Neural cell (in vitro differentiated cells): ENCODE measurements at regions not wholly inside any gene's neighbourhood (a gene's known extent, or its start where the extent isn't known, plus 50 kb on each side); places are given as distances from the start of the nearest gene placed in this dataset.

Experiments
- H2AFZ ChIP-seq: fragments of 200-600, 300-800 bp; sonication (generic), shearing (Covaris generic); 2 replicates; pipeline ENCODE4 v1.6.0; 2014; ENCODE audit warnings: low read depth, mild to moderate bottlenecking, antibody characterized with exemption, low read length, moderate library complexity
- H3F3A ChIP-seq: fragments of 200-600 bp; shearing (Covaris generic); 2 replicates; pipeline ENCODE4 v1.6.1; 2016; ENCODE audit warnings: mild to moderate bottlenecking, moderate library complexity, mixed read lengths, antibody characterized with exemption, low read length; ENCODE audit not compliant: insufficient read depth, poor library complexity, severe bottlenecking
- H3K27ac ChIP-seq: fragments of 200-600, 300-800 bp; sonication (generic), shearing (Covaris generic); 2 replicates; pipeline ENCODE4 v1.5.1; 2014; ENCODE audit warnings: mild to moderate bottlenecking, low read length, moderate library complexity
- H3K27me3 ChIP-seq: fragments of 300-800, 200-600 bp; sonication (generic), shearing (Covaris generic); 2 replicates; pipeline ENCODE4 v1.6.0; 2014; ENCODE audit warnings: mild to moderate bottlenecking, low read depth, low read length, moderate library complexity; ENCODE audit not compliant: insufficient read depth
- H3K36me3 ChIP-seq: fragments of 300-800, 200-600 bp; sonication (generic), shearing (Covaris generic); 2 replicates; pipeline ENCODE4 v1.5.1; 2014; ENCODE audit warnings: mild to moderate bottlenecking, antibody characterized with exemption, low read length, moderate library complexity; ENCODE audit not compliant: insufficient read depth
- H3K4me2 ChIP-seq: fragments of 300-800, 200-600 bp; sonication (generic), shearing (Covaris generic); 2 replicates; pipeline ENCODE4 v1.6.0; 2014; ENCODE audit warnings: mild to moderate bottlenecking, low read length
- H3K4me3 ChIP-seq: fragments of 300-800, 200-600 bp; sonication (generic), shearing (Covaris generic); 2 replicates; pipeline ENCODE4 v1.5.1; 2014; ENCODE audit warnings: mild to moderate bottlenecking, low read length, moderate library complexity
- H3K79me2 ChIP-seq: fragments of 200-600 bp; shearing (Covaris generic); replicated peaks from 2 replicates; pipeline ENCODE4 v1.6.0; 2014; ENCODE audit warnings: mild to moderate bottlenecking, low read length, moderate library complexity; ENCODE audit not compliant: insufficient read depth
- H3K9ac ChIP-seq: fragments of 300-800, 200-600 bp; sonication (generic), shearing (Covaris generic); 2 replicates; pipeline ENCODE4 v1.6.1; 2016; ENCODE audit warnings: mild to moderate bottlenecking, low read length, mixed read lengths
- H3K9me2 ChIP-seq: fragments of 200-600 bp; shearing (Covaris generic); 2 replicates; pipeline ENCODE4 v1.6.1; 2016; ENCODE audit warnings: mild to moderate bottlenecking, low read length, mixed read lengths; ENCODE audit not compliant: insufficient read depth
- H3K9me3 ChIP-seq: fragments of 200-600, 300-800 bp; sonication (generic), shearing (Covaris generic); 2 replicates; pipeline ENCODE4 v1.6.1; 2016; ENCODE audit warnings: mild to moderate bottlenecking, mixed run types, low read length, moderate library complexity, mixed read lengths
- H4K20me1 ChIP-seq: fragments of 200-600 bp; shearing (Covaris generic); 2 replicates; pipeline ENCODE4 v1.6.1; 2016; ENCODE audit warnings: mild to moderate bottlenecking, mixed run types; ENCODE audit not compliant: insufficient read depth
- EP300 ChIP-seq: fragments of 450-650 bp; conservative IDR thresholded peaks from 2 replicates; pipeline ENCODE4 v1.6.1; 2014; ENCODE audit warnings: antibody characterized with exemption, mild to moderate bottlenecking, moderate library complexity; ENCODE audit not compliant: poor library complexity, severe bottlenecking
- EZH2 ChIP-seq: fragments of 200-600, 300-800 bp; shearing (Covaris generic), sonication (generic); IDR thresholded peaks from 2 replicates; pipeline ENCODE4 v1.6.1; 2014; ENCODE audit warnings: antibody characterized with exemption, low read length, borderline replicate concordance, mild to moderate bottlenecking; ENCODE audit not compliant: insufficient read depth, poor library complexity, severe bottlenecking
- MXI1 ChIP-seq: fragments of 450-650 bp; conservative IDR thresholded peaks from 2 replicates; pipeline ENCODE4 v1.6.1; 2014; ENCODE audit warnings: antibody characterized with exemption, mild to moderate bottlenecking; ENCODE audit not compliant: poor library complexity, severe bottlenecking
- POLR2AphosphoS5 ChIP-seq: IDR thresholded peaks from 2 replicates; pipeline ENCODE4 v1.6.1; 2012
- RAD21 ChIP-seq: fragments of 450-650 bp; conservative IDR thresholded peaks from 2 replicates; pipeline ENCODE4 v1.6.1; 2014; ENCODE audit warnings: antibody characterized with exemption, mild to moderate bottlenecking, moderate library complexity
- SMC3 ChIP-seq: fragments of 450-650 bp; conservative IDR thresholded peaks from 2 replicates; pipeline ENCODE4 v1.6.1; 2014; ENCODE audit warnings: antibody characterized with exemption, mild to moderate bottlenecking, moderate library complexity; ENCODE audit not compliant: poor library complexity
- TAF1 ChIP-seq: IDR thresholded peaks from 2 replicates; pipeline ENCODE4 v1.6.1; 2012; ENCODE audit warnings: low read depth
- TF ChIP-seq, protein P1 (sequence below): fragments of 450-650 bp; IDR thresholded peaks from 2 replicates; pipeline ENCODE4 v1.5.1; 2014; ENCODE audit warnings: antibody characterized with exemption, mild to moderate bottlenecking, moderate library complexity; ENCODE audit not compliant: poor library complexity, severe bottlenecking
- TF ChIP-seq, protein P2 (sequence below): IDR thresholded peaks from 2 replicates; pipeline ENCODE4 v1.6.1; 2012; ENCODE audit warnings: borderline replicate concordance

DNA sequence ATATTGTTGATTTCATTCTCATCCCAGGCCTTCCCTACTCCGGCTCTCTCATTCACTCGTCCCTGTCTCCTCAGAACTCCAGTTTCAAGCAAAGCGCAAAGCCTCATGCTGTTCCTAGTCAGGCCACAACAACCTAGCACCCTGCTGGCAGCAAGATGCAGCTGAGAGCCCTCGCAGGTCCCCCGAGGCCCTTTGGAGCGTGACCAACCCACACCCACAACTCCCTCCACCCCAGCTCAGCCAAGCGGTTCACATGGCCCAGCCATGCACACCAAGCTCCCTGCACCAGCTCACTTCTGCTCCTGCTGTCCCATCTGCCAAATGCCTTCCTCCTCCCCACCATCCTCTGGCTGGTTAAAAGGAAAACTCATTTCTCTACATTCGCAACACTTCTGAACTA is 195.8 kb downstream of the IRX5 start:
- Histone ChIP-seq H4K20me1 (no peaks in the 10 kb centered on the region), H3K4me3 (no peak overlapping the region), H3K36me3 (no peaks in the 10 kb centered on the region), H3K27ac (no peak overlapping the region), H3K9me3 (no peaks in the 10 kb centered on the region), H3K79me2 (no peaks in the 10 kb centered on the region), H3F3A (no peaks in the 10 kb centered on the region), H3K4me2 (no peak overlapping the region), H3K9ac (no peak overlapping the region), H3K9me2 (no peaks in the 10 kb centered on the region), H2AFZ (no peak overlapping the region), H3K27me3 (no peaks in the 10 kb centered on the region)
- TF ChIP-seq, protein P1, sequence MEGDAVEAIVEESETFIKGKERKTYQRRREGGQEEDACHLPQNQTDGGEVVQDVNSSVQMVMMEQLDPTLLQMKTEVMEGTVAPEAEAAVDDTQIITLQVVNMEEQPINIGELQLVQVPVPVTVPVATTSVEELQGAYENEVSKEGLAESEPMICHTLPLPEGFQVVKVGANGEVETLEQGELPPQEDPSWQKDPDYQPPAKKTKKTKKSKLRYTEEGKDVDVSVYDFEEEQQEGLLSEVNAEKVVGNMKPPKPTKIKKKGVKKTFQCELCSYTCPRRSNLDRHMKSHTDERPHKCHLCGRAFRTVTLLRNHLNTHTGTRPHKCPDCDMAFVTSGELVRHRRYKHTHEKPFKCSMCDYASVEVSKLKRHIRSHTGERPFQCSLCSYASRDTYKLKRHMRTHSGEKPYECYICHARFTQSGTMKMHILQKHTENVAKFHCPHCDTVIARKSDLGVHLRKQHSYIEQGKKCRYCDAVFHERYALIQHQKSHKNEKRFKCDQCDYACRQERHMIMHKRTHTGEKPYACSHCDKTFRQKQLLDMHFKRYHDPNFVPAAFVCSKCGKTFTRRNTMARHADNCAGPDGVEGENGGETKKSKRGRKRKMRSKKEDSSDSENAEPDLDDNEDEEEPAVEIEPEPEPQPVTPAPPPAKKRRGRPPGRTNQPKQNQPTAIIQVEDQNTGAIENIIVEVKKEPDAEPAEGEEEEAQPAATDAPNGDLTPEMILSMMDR, result no peak
- no peak for TF ChIP-seq RAD21
- no peak for TF ChIP-seq SMC3
- no peak for TF ChIP-seq TAF1
- TF ChIP-seq EP300, result no peak
- TF ChIP-seq EZH2, result no peak
- no peak for TF ChIP-seq POLR2AphosphoS5
- TF ChIP-seq, protein P2, sequence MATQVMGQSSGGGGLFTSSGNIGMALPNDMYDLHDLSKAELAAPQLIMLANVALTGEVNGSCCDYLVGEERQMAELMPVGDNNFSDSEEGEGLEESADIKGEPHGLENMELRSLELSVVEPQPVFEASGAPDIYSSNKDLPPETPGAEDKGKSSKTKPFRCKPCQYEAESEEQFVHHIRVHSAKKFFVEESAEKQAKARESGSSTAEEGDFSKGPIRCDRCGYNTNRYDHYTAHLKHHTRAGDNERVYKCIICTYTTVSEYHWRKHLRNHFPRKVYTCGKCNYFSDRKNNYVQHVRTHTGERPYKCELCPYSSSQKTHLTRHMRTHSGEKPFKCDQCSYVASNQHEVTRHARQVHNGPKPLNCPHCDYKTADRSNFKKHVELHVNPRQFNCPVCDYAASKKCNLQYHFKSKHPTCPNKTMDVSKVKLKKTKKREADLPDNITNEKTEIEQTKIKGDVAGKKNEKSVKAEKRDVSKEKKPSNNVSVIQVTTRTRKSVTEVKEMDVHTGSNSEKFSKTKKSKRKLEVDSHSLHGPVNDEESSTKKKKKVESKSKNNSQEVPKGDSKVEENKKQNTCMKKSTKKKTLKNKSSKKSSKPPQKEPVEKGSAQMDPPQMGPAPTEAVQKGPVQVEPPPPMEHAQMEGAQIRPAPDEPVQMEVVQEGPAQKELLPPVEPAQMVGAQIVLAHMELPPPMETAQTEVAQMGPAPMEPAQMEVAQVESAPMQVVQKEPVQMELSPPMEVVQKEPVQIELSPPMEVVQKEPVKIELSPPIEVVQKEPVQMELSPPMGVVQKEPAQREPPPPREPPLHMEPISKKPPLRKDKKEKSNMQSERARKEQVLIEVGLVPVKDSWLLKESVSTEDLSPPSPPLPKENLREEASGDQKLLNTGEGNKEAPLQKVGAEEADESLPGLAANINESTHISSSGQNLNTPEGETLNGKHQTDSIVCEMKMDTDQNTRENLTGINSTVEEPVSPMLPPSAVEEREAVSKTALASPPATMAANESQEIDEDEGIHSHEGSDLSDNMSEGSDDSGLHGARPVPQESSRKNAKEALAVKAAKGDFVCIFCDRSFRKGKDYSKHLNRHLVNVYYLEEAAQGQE, result no peak
- TF ChIP-seq MXI1, result no peak

DNA sequence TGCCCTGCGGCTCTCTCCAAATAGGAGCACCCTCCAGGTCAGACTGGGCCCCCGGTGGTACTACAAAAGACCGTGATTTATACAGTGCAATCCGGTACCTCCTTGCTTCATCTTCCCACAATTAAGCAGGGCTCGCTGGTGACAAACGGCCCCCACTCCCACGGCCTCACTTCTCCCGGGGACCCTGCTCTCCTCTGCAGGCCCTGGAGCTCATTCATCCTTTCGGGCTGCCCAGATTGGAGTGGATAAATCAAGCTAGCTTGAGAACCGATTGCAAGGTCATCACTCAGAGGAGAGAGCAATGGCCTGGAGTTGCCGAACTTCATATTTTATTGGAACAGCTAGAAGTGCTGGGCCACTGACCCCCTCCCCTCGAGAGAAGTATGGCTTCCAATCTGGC is 193.5 kb upstream of the IRX6 start:
- no peaks in the 10 kb centered on the region for H3K9me3 ChIP-seq

More for the DNA sequence above, 193.5 kb upstream of the IRX6 start:
- no peak overlapping the region for H3K9ac ChIP-seq
- no peak overlapping the region for H3K4me3 ChIP-seq
- no peaks in the 10 kb centered on the region for H3F3A ChIP-seq
- no peak for TF ChIP-seq SMC3
- TF ChIP-seq, protein P2, result no peak
- H3K4me2 ChIP-seq, result no peak overlapping the region
- no peaks in the 10 kb centered on the region for H4K20me1 ChIP-seq
- H3K9me2 ChIP-seq, result no peaks in the 10 kb centered on the region
- H3K27me3 ChIP-seq, result no peaks in the 10 kb centered on the region
- H3K36me3 ChIP-seq, result no peaks in the 10 kb centered on the region
- no peaks in the 10 kb centered on the region for H3K79me2 ChIP-seq
- no peak overlapping the region for H2AFZ ChIP-seq
- H3K27ac ChIP-seq, result no peak overlapping the region
